ENCODE measurements at regions not wholly inside any gene's neighbourhood (a gene's known extent, or its start where the extent isn't known, plus 50 kb on each side); places are given as distances from the start of the nearest gene placed in this dataset.

DNA sequence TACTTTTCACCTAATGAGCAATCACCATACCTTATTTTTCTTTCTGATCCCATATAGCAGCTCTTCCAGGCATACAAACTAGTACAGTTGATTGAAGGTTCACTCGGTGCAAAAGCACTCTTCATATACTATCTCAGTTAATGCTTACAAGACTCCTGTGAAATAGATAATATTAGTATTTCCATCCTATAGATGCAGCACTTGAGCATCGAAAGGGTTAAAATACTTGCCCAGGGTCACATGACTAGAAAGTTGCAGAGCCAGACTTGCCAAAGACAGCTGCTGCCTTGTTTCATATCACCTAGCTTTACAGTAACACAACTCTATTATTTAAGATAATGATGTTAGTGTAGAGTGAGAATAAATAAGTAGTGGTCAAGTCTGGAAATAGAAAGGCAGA lies 466.0 kb upstream of the TNP1 start:
- TF ChIP-seq, protein P1, sequence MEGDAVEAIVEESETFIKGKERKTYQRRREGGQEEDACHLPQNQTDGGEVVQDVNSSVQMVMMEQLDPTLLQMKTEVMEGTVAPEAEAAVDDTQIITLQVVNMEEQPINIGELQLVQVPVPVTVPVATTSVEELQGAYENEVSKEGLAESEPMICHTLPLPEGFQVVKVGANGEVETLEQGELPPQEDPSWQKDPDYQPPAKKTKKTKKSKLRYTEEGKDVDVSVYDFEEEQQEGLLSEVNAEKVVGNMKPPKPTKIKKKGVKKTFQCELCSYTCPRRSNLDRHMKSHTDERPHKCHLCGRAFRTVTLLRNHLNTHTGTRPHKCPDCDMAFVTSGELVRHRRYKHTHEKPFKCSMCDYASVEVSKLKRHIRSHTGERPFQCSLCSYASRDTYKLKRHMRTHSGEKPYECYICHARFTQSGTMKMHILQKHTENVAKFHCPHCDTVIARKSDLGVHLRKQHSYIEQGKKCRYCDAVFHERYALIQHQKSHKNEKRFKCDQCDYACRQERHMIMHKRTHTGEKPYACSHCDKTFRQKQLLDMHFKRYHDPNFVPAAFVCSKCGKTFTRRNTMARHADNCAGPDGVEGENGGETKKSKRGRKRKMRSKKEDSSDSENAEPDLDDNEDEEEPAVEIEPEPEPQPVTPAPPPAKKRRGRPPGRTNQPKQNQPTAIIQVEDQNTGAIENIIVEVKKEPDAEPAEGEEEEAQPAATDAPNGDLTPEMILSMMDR (IDR thresholded peaks at IDR 0.05), result no peak
- TF ChIP-seq POLR2AphosphoS5 (IDR thresholded peaks at IDR 0.05) (no peak), POLR2A (IDR thresholded peaks at IDR 0.05) (no peak)

Measured in prostate gland (tissue), 2 donors.